ENCODE measurements at regions not wholly inside any gene's neighbourhood (a gene's known extent, or its start where the extent isn't known, plus 50 kb on each side); places are given as distances from the start of the nearest gene placed in this dataset.

DNA sequence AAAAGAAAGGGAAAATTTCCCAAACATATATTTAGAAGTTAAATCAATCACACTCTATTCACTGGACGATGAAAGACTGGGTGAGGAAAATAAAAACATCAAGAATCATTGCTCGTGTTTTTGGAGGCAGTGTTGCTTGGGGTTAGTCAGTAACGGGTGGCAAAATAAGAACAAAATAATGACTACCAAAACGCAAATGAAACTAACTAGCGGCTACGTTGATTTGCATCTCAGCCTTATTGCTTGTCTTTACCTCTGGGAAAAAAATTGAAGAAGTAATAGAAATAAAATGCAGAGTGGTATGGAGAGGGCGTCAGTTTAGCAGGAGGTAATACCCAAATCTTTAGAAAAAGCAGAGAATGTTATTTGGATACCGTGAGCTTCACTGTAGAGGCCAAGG lies 86.4 kb upstream of the SORBS2 start:
- peaks cover 4 to 6% of the 10 kb centered on the region in 2 donors for H3K4me1 Mint-ChIP-seq
- no peaks in the 10 kb centered on the region for H3K36me3 Mint-ChIP-seq
- H3K27ac Mint-ChIP-seq: no peak overlapping the region
- H3K27me3 Mint-ChIP-seq (ENCODE audit: low read depth in 3 of 3): peaks cover 0 to 5% (median 2%) of the 10 kb centered on the region in 3 donors
- no peak for DNase-seq
- no peak overlapping the region for H3K4me3 Mint-ChIP-seq
- H3K9me3 Mint-ChIP-seq: peaks cover 0 to 5% (median 0%) of the 10 kb centered on the region in 6 donors

DNA sequence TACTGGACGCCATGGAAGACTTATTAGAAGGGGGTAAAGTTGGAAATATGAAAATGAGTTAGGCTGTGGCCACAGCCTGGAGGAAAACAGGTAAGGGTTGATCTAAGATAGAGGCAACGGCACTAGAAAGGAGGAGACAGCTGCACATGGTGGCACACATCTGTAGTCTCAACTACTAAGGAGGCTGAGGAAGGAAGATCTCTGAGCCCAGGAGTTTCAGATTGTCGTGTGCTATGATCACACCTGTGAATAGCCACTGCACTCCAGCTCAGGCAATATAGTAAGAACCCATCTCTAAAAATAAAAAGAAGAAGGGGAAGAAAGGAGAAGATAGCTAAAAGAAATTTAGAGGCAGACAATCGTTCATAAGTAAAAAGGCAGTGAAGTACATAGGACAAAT lies 87.8 kb upstream of the SORBS2 start:
- H3K9me3 Mint-ChIP-seq: peaks cover 0 to 5% (median 0%) of the 10 kb centered on the region in 6 donors
- DNase-seq: no peak
- H3K4me3 Mint-ChIP-seq: no peak overlapping the region
- no peak overlapping the region for H3K27ac Mint-ChIP-seq
- peaks cover 0 to 5% (median 0%) of the 10 kb centered on the region in 3 donors for H3K27me3 Mint-ChIP-seq (ENCODE audit: low read depth in 3 of 3)
- peaks cover 4 to 6% of the 10 kb centered on the region in 2 donors for H3K4me1 Mint-ChIP-seq
- H3K36me3 Mint-ChIP-seq: no peaks in the 10 kb centered on the region

GRCh38 chr4:185902654-185903053 lies 90.7 kb upstream of the SORBS2 start:
- no peak for DNase-seq
- Mint-ChIP-seq H3K4me1 (no peaks in the 10 kb centered on the region), H3K36me3 (no peaks in the 10 kb centered on the region), H3K4me3 (no peak overlapping the region), H3K27me3 (ENCODE audit: low read depth in 3 of 3) (peaks cover 0 to 2% (median 0%) of the 10 kb centered on the region in 3 donors), H3K9me3 (peaks cover 0 to 1% (median 0%) of the 10 kb centered on the region in 6 donors), H3K27ac (no peak overlapping the region)

DNA sequence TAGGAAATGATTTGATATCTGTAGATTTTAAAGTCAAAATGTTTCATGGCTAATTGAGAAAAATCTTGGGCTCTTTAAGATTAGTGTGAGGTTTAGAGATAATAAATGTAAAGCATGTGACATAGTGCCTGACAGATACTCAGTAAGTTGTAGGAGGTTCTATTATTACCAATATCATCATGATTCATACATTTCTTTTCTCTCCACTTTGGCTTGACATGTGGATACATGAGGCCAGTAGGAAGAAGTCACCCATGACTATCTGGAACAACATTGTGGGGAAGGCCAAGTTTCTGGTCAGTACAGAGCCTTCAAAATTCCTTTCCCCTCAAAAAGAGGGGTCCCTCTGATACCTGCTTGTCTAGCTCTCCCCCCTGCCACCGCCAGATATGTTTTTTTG lies 91.2 kb upstream of the SORBS2 start:
- no peak overlapping the region for H3K27ac Mint-ChIP-seq
- DNase-seq: no peak
- H3K4me3 Mint-ChIP-seq: no peak overlapping the region
- no peaks in the 10 kb centered on the region for H3K36me3 Mint-ChIP-seq
- peaks cover 0 to 1% (median 0%) of the 10 kb centered on the region in 6 donors for H3K9me3 Mint-ChIP-seq
- H3K27me3 Mint-ChIP-seq (ENCODE audit: low read depth in 3 of 3): peaks cover 0 to 2% (median 0%) of the 10 kb centered on the region in 3 donors
- no peaks in the 10 kb centered on the region for H3K4me1 Mint-ChIP-seq

GRCh38 chr4:185904381-185904780 lies 92.4 kb upstream of the SORBS2 start:
- no peak overlapping the region for H3K27ac Mint-ChIP-seq
- H3K4me3 Mint-ChIP-seq: no peak overlapping the region
- H3K9me3 Mint-ChIP-seq: peaks cover 0 to 1% (median 0%) of the 10 kb centered on the region in 6 donors
- no peaks in the 10 kb centered on the region for H3K36me3 Mint-ChIP-seq
- no peaks in the 10 kb centered on the region for H3K4me1 Mint-ChIP-seq
- no peak for DNase-seq
- no peaks in the 10 kb centered on the region for H3K27me3 Mint-ChIP-seq (ENCODE audit: low read depth in 3 of 3)

DNA sequence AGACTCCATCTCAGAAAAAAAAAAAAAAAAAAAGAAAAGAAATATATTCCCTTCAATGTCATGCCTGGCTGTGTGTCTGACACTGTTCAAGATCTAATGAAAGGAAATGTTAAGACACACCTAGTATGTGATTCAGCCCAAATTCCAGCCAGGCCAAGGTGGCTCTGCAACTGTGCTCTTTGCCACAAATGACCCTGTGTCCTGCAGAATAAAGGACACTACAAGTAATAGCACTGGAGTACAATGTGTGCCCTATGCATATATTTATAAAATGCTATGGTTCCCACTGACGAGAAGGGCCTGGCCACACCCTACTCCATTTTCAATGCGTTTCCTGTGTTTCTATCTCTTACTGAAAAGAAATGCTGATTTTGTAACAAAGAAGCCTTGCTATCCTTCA lies 98.0 kb upstream of the SORBS2 start:
- no peaks in the 10 kb centered on the region for H3K4me1 Mint-ChIP-seq
- no peaks in the 10 kb centered on the region for H3K9me3 Mint-ChIP-seq
- H3K4me3 Mint-ChIP-seq: no peak overlapping the region
- H3K27me3 Mint-ChIP-seq (ENCODE audit: low read depth in 3 of 3): no peaks in the 10 kb centered on the region
- no peak overlapping the region for H3K27ac Mint-ChIP-seq
- no peaks in the 10 kb centered on the region for H3K36me3 Mint-ChIP-seq
- DNase-seq: no peak

DNA sequence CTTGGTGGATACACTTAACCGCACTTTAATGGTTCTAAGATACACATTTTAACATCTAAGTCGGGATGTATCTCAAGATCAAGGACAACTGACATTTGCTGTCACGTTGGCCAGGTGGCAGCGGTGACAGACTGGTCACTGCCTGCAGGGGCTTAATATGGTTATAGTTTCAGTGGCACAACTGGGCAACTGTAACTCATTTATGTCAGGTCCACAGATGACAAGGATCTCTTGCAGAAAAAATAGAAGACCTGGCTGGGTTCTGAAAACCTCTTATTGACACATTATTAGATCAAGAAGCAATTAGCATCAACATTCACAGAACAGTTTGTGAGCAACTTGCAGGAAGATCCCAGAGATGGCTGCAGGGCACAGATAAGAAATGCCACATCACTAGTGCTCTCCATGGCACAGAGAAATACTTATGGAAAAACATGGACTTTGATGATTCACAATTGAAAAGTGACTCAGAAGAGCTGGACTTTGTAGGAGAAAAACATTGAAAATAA lies 99.6 kb upstream of the SORBS2 start:
- H3K4me1 Mint-ChIP-seq: no peaks in the 10 kb centered on the region
- H3K27ac Mint-ChIP-seq: no peak overlapping the region
- no peaks in the 10 kb centered on the region for H3K9me3 Mint-ChIP-seq
- no peaks in the 10 kb centered on the region for H3K27me3 Mint-ChIP-seq (ENCODE audit: low read depth in 3 of 3)
- DNase-seq: no peak
- no peaks in the 10 kb centered on the region for H3K36me3 Mint-ChIP-seq
- H3K4me3 Mint-ChIP-seq: no peak overlapping the region

GRCh38 chr4:185912779-185913178 lies 100.8 kb upstream of the SORBS2 start:
- DNase-seq: no peak
- Mint-ChIP-seq H3K4me1 (no peaks in the 10 kb centered on the region), H3K9me3 (peaks cover 0 to 3% (median 0%) of the 10 kb centered on the region in 6 donors), H3K36me3 (no peaks in the 10 kb centered on the region), H3K27ac (no peak overlapping the region), H3K27me3 (ENCODE audit: low read depth in 3 of 3) (no peaks in the 10 kb centered on the region), H3K4me3 (no peak overlapping the region)

- H3K36me3 Mint-ChIP-seq: no peaks in the 10 kb centered on the region
- H3K27me3 Mint-ChIP-seq (ENCODE audit: low read depth in 3 of 3): no peaks in the 10 kb centered on the region
- no peak overlapping the region for H3K4me3 Mint-ChIP-seq
- peak overlapping the region in 1 of 6 donors; percentile 18 for H3K27ac Mint-ChIP-seq
- no peaks in the 10 kb centered on the region for H3K4me1 Mint-ChIP-seq
- DNase-seq: no peak
- peaks cover 0 to 4% (median 0%) of the 10 kb centered on the region in 6 donors for H3K9me3 Mint-ChIP-seq
Observed at GRCh38 chr4:185914583-185915199, 102.7 kb upstream of the SORBS2 start.

- DNase-seq: no peak
- H3K9me3 Mint-ChIP-seq: peaks cover 0 to 4% (median 0%) of the 10 kb centered on the region in 6 donors
- H3K36me3 Mint-ChIP-seq: no peaks in the 10 kb centered on the region
- no peak overlapping the region for H3K27ac Mint-ChIP-seq
- H3K4me3 Mint-ChIP-seq: no peak overlapping the region
- H3K4me1 Mint-ChIP-seq: no peaks in the 10 kb centered on the region
- peaks cover 0 to 3% (median 0%) of the 10 kb centered on the region in 3 donors for H3K27me3 Mint-ChIP-seq (ENCODE audit: low read depth in 3 of 3)
Observed at GRCh38 chr4:185915271-185915670, 103.3 kb upstream of the SORBS2 start.

GRCh38 chr4:185915817-185916216 lies 103.8 kb upstream of the SORBS2 start:
- Mint-ChIP-seq H3K9me3 (peaks cover 0 to 4% (median 0%) of the 10 kb centered on the region in 6 donors), H3K4me1 (no peaks in the 10 kb centered on the region)
- DNase-seq: no peak

DNA sequence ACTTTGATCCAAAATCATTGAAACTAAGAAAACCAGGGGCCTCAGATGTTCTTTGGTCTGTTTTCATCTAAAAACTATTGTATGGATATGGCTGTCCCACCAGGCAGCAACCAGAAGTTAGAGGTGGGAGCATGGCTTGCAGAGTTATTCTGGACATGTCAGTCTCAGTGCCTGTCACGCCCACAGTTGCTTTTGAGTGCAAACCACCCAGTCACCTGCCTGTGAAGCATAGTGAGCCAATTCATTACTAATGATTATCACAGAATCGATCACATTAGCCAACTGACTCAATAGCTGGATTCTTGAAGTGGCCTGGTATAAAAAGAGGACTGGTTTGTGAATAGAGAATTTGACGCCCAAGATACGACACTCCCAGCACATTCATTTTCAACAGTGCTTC lies 104.2 kb upstream of the SORBS2 start:
- no peak overlapping the region for H3K4me3 Mint-ChIP-seq
- no peaks in the 10 kb centered on the region for H3K4me1 Mint-ChIP-seq
- H3K27ac Mint-ChIP-seq: no peak overlapping the region
- H3K36me3 Mint-ChIP-seq: no peaks in the 10 kb centered on the region
- DNase-seq: no peak
- peaks cover 0 to 3% (median 0%) of the 10 kb centered on the region in 3 donors for H3K27me3 Mint-ChIP-seq (ENCODE audit: low read depth in 3 of 3)
- peaks cover 0 to 4% (median 0%) of the 10 kb centered on the region in 6 donors for H3K9me3 Mint-ChIP-seq

More at GRCh38 chr4:185915817-185916216, 103.8 kb upstream of the SORBS2 start:
- Mint-ChIP-seq H3K27me3 (ENCODE audit: low read depth in 3 of 3) (peaks cover 0 to 3% (median 0%) of the 10 kb centered on the region in 3 donors), H3K27ac (no peak overlapping the region), H3K4me3 (no peak overlapping the region), H3K36me3 (no peaks in the 10 kb centered on the region)

- Mint-ChIP-seq H3K36me3 (no peaks in the 10 kb centered on the region), H3K4me1 (no peaks in the 10 kb centered on the region), H3K27me3 (ENCODE audit: low read depth in 3 of 3) (peaks cover 0 to 5% (median under 1%) of the 10 kb centered on the region in 3 donors), H3K4me3 (no peak overlapping the region), H3K27ac (no peak overlapping the region), H3K9me3 (peaks cover 0 to 4% (median 0%) of the 10 kb centered on the region in 6 donors)
- no peak for DNase-seq
Observed at GRCh38 chr4:185916683-185917082, 104.7 kb upstream of the SORBS2 start.

GRCh38 chr4:185919107-185919506 lies 107.1 kb upstream of the SORBS2 start:
- H3K4me3 Mint-ChIP-seq: no peak overlapping the region
- H3K27ac Mint-ChIP-seq: no peak overlapping the region
- no peak for DNase-seq
- H3K9me3 Mint-ChIP-seq: peaks cover 0 to 6% (median 0%) of the 10 kb centered on the region in 6 donors
- H3K27me3 Mint-ChIP-seq (ENCODE audit: low read depth in 3 of 3): peaks cover 0 to 7% (median 2%) of the 10 kb centered on the region in 3 donors
- peaks cover 0 to 4% (median 0%) of the 10 kb centered on the region in 3 donors for H3K36me3 Mint-ChIP-seq
- no peaks in the 10 kb centered on the region for H3K4me1 Mint-ChIP-seq

- Mint-ChIP-seq H3K4me1 (no peaks in the 10 kb centered on the region), H3K4me3 (no peak overlapping the region), H3K27ac (no peak overlapping the region), H3K36me3 (peaks cover 0 to 4% (median 0%) of the 10 kb centered on the region in 3 donors), H3K27me3 (ENCODE audit: low read depth in 3 of 3) (peaks cover 0 to 10% (median 2%) of the 10 kb centered on the region in 3 donors), H3K9me3 (peaks cover 0 to 6% (median 0%) of the 10 kb centered on the region in 6 donors)
- no peak for DNase-seq
Observed at GRCh38 chr4:185920171-185920570, 108.2 kb upstream of the SORBS2 start.

Data from immature natural killer cell (primary cell).